HTR-8/SVneo (cell line): ENCODE measurements at regions not wholly inside any gene's neighbourhood (a gene's known extent, or its start where the extent isn't known, plus 50 kb on each side); places are given as distances from the start of the nearest gene placed in this dataset.
"Not testable (repeated sequence)": the region's sequence is repeated elsewhere in the genome, so short reads cannot be mapped to it uniquely, and the experiment has no call there.

Experiments
- DNase-seq: peaks from one replicate; pipeline ENCODE4 v3.0.0; 2011; ENCODE audit warnings: low spot score, mixed read lengths; ENCODE audit not compliant: insufficient read length
- FAIRE-seq: peaks from 2 replicates; lab custom pipeline; 2011; peaks lifted over from hg19 to GRCh38; lab: Jason Lieb, UNC

GRCh38 chr16:55056585-55057401 is 126.1 kb downstream of the IRX5 start:
- DNase-seq (no peak), FAIRE-seq (no peak)

GRCh38 chr16:55057866-55058265 is 127.2 kb downstream of the IRX5 start:
- FAIRE-seq (no peak), DNase-seq (no peak)

GRCh38 chr16:55058576-55058975 is 127.9 kb downstream of the IRX5 start:
- no peak for DNase-seq
- no peak for FAIRE-seq

- FAIRE-seq (no peak), DNase-seq (no peak)
These were observed 128.5 kb downstream of the IRX5 start for GRCh38 chr16:55059146-55059545.

- FAIRE-seq (no peak), DNase-seq (no peak)
These were observed 130.5 kb downstream of the IRX5 start for GRCh38 chr16:55061126-55061525.

GRCh38 chr16:55062442-55062841 is 131.8 kb downstream of the IRX5 start:
- DNase-seq (no peak), FAIRE-seq (no peak)

- FAIRE-seq (no peak), DNase-seq (no peak)
These were observed 142.3 kb downstream of the IRX5 start for GRCh38 chr16:55072976-55073375.

GRCh38 chr16:55073830-55074229 is 143.2 kb downstream of the IRX5 start:
- FAIRE-seq (no peak), DNase-seq (no peak)

GRCh38 chr16:55075208-55075607 is 144.5 kb downstream of the IRX5 start:
- not testable (repeated sequence) for DNase-seq, FAIRE-seq

GRCh38 chr16:55076053-55076452 is 145.4 kb downstream of the IRX5 start:
- DNase-seq (no peak), FAIRE-seq (no peak)

- DNase-seq (no peak), FAIRE-seq (no peak)
These were observed 146.6 kb downstream of the IRX5 start for GRCh38 chr16:55077266-55077665.

GRCh38 chr16:55078153-55078552 is 147.5 kb downstream of the IRX5 start:
- DNase-seq (no peak), FAIRE-seq (no peak)

- DNase-seq (no peak), FAIRE-seq (no peak)
These were observed 148.2 kb downstream of the IRX5 start for GRCh38 chr16:55078699-55079410.

- DNase-seq (no peak), FAIRE-seq (no peak)
These were observed 151.2 kb downstream of the IRX5 start for GRCh38 chr16:55081622-55082590.

GRCh38 chr16:55082591-55082976 is 151.9 kb downstream of the IRX5 start:
- DNase-seq (no peak), FAIRE-seq (no peak)

GRCh38 chr16:55083052-55083451 is 152.4 kb downstream of the IRX5 start:
- no peak for DNase-seq
- FAIRE-seq, result no peak

GRCh38 chr16:55088098-55088497 is 157.4 kb downstream of the IRX5 start:
- DNase-seq (no peak), FAIRE-seq (no peak)

GRCh38 chr16:55089600-55089999 is 158.9 kb downstream of the IRX5 start:
- DNase-seq (no peak), FAIRE-seq (no peak)

GRCh38 chr16:55091213-55091870 is 160.7 kb downstream of the IRX5 start:
- DNase-seq (no peak), FAIRE-seq (no peak)

- FAIRE-seq (no peak), DNase-seq (no peak)
These were observed 161.2 kb downstream of the IRX5 start for GRCh38 chr16:55091871-55092230.
